Lower leg skin (tissue), 3 donors: ENCODE measurements at regions not wholly inside any gene's neighbourhood (a gene's known extent, or its start where the extent isn't known, plus 50 kb on each side); places are given as distances from the start of the nearest gene placed in this dataset.

ENCODE experiments used
- POLR2A ChIP-seq, 2 donors: fragments of 450-650 bp; IDR thresholded peaks; one replicate each; pipeline ENCODE4 v1.6.1; 2016 to 2017; ENCODE audit warnings: antibody characterized with exemption in 2 of 2, mild to moderate bottlenecking in 1 of 2, moderate library complexity in 1 of 2
- TF ChIP-seq, protein P1 (sequence below), 3 donors: fragments of 450-650 bp; IDR thresholded peaks; one replicate each; pipeline ENCODE4 v1.5.1; 2016; ENCODE audit warnings: antibody characterized with exemption in 3 of 3, mild to moderate bottlenecking in 3 of 3, moderate library complexity in 2 of 3

DNA sequence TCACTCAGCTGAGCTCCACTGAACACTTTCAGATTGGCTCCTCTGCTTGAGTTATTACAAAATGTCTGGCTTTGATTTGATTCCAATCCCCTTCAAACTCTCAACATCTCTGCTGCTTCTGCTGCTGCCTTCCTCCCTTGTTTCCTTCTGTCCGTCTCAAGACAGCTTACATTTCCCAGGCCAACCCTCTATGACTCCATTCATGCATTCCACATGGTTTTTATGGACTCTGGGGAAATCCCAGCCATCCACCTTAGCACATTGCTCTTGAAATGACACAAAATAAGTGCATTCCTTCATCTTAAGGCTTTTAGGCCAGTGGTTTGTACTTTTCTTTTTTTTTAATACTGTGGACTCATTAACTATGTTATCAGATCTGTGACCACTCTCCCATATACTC is 68.5 kb upstream of the TMEM164 start:
- TF ChIP-seq, protein P1, sequence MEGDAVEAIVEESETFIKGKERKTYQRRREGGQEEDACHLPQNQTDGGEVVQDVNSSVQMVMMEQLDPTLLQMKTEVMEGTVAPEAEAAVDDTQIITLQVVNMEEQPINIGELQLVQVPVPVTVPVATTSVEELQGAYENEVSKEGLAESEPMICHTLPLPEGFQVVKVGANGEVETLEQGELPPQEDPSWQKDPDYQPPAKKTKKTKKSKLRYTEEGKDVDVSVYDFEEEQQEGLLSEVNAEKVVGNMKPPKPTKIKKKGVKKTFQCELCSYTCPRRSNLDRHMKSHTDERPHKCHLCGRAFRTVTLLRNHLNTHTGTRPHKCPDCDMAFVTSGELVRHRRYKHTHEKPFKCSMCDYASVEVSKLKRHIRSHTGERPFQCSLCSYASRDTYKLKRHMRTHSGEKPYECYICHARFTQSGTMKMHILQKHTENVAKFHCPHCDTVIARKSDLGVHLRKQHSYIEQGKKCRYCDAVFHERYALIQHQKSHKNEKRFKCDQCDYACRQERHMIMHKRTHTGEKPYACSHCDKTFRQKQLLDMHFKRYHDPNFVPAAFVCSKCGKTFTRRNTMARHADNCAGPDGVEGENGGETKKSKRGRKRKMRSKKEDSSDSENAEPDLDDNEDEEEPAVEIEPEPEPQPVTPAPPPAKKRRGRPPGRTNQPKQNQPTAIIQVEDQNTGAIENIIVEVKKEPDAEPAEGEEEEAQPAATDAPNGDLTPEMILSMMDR (IDR thresholded peaks at IDR 0.05): no peak
- TF ChIP-seq POLR2A (IDR thresholded peaks at IDR 0.05): no peak
